Islet of Langerhans (tissue), 1 donor: ENCODE measurements at regions not wholly inside any gene's neighbourhood (a gene's known extent, or its start where the extent isn't known, plus 50 kb on each side); places are given as distances from the start of the nearest gene placed in this dataset.
"Not testable (repeated sequence)": the region's sequence is repeated elsewhere in the genome, so short reads cannot be mapped to it uniquely, and the experiment has no call there.

Experiments used
- FAIRE-seq: peaks from one replicate; lab custom pipeline; 2011; peaks lifted over from hg19 to GRCh38; lab: Jason Lieb, UNC

- peak; percentile 53 for FAIRE-seq
These were observed 481.5 kb upstream of the TUSC1 start for GRCh38 chr9:26159575-26160392.

DNA sequence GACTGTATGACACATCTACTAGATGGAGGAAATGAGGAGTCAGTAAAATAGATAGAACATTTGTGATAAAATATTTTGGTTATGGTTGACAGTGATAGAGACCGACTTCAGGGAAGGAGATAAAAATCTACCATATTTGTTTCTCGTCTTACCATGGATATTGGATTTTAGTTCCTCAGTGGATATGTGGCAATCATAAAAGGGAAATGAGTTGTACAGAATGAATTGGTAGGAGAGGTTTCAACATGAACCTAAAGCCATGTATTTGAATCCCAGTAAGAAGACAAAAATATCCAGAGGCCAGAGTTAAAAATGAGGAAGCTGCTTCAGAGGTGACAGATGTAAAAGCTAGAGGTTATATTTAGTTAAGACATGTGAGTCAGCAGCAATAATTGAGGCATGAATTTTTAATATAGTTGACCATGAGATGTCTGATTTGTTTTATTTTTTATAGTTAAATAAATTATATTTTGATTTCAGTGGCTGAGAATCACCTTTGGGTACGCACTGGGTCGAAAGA is 480.4 kb upstream of the TUSC1 start:
- FAIRE-seq: peak; percentile 82

GRCh38 chr9:26157411-26157810 is 479.2 kb upstream of the TUSC1 start:
- peak; percentile 17 for FAIRE-seq

- no peak for FAIRE-seq
These were observed 474.1 kb upstream of the TUSC1 start for GRCh38 chr9:26152350-26152749.

- no peak for FAIRE-seq
These were observed 469.9 kb upstream of the TUSC1 start for GRCh38 chr9:26148128-26148527.

DNA sequence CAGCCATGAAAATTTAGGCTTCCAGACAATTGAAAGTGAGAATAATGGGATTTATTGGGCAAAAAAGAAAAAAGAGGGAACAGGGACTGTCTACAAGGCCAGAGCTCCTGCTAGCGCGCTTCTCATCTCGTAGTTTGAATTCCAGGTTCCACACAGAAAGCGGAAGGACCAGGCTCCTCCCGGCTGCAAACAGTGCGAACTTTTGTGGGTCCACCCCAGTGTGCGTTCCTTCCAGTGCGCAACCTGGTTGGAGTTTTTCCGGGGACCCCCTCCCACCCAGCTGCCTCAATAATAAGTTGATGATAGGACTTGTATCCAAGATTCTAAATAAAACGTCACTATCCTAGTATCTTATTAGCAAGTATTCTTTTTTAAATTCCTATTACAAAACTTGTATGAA is 467.7 kb upstream of the TUSC1 start:
- FAIRE-seq: no peak

DNA sequence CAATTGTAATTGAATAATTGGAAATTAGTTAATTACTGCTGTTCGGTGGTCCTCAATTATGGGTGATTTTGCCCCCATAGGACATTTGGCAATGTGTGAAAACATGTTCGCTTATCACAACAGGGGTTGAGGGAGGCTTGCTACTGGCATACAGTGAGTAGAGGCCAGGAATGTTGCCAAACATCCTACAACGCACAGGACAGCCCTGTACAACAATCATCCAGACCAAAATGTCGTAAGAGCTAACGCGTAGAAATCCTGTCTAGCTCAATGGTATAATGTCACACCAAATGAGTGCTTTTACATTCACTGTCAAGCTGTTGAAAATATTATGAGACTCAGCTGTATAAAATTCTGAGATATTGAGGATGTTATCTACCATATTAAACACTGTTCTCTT is 464.4 kb upstream of the TUSC1 start:
- no peak for FAIRE-seq

DNA sequence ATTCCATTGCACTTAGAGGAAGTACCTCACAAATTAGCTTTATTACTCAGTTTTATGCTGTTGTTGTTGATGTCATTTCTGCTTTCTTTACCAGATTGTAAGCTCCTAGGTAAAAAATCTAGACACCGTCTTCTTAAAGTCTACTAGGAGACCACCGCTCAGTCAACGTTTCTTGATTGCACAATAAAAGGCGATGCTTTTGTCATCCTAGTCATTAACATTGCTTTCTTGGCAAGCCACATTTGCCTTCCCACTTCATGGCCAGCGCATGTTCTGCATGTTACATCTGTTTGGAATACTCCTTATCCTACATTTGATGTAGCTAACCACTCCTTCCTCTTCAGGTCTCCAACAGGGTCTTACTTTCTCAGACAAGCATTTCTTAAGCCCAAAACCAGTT is 464.0 kb upstream of the TUSC1 start:
- no peak for FAIRE-seq

DNA sequence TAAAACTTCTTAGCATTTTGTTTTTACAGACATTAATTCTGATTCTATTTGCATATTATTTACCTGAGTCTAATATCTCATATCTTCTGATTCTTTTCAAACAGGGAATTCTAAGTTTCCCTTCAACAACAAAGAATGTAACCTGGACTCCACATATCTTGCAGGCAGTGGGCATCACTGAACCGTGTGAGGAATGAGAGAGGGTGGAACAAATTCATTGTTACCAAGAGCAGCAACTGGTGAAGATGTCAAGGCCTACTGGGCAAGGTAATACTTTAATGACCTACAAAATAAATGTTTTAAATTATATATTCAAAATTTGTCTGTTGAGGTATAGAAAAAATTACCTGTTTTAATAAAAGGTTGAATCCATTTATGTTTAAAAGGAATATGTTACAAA is 455.3 kb upstream of the TUSC1 start:
- FAIRE-seq: no peak

DNA sequence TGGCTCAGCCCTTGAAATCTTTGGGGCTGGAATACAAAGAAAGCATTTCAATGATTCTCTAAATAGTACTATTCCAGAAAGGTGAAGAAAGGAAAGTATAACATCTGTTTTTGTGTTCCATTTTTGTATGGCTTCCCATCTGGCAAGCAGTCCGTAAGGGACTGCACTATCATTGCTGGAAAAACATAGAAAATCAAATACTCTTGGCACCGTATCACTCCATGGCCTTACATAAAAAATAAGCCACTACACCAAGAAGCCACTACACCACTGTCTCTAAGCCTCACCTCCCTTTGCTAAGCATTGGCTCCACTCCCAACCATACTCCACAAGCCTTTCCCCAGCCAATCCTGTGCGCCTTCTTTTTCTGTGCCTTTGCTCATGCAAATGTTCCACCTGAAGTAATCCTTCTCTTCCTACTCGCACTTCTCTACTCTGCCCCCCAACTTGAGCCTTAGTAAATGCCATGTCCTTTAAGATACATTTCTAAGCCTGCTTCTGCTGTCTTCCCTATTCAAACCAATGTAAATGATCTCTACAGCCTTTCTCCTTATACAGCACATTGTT is 454.6 kb upstream of the TUSC1 start:
- no peak for FAIRE-seq

- no peak for FAIRE-seq
These were observed 453.6 kb upstream of the TUSC1 start for GRCh38 chr9:26131886-26132285.

GRCh38 chr9:26129217-26129616 is 451.0 kb upstream of the TUSC1 start:
- FAIRE-seq: no peak

- FAIRE-seq: no peak
These were observed 447.4 kb upstream of the TUSC1 start for GRCh38 chr9:26125693-26126092.

DNA sequence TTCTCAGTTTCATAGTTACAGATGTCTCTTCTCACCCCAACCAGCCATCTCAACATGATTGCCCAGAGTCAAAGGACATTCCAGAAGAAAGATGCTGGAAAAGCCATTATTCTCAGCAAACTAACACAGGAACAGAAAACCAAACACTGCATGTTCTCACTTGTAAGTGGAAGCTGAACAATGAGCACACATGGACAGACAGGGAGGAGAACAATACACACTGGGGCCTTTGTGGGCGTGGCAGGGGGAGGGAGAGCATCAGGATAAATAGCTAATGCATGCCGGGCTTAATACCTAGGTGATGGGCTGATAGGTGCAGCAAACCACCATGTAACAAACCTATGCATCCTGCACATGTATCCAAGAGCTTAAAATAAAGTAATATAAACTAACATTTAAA is 437.8 kb upstream of the TUSC1 start:
- FAIRE-seq: not testable (repeated sequence)

DNA sequence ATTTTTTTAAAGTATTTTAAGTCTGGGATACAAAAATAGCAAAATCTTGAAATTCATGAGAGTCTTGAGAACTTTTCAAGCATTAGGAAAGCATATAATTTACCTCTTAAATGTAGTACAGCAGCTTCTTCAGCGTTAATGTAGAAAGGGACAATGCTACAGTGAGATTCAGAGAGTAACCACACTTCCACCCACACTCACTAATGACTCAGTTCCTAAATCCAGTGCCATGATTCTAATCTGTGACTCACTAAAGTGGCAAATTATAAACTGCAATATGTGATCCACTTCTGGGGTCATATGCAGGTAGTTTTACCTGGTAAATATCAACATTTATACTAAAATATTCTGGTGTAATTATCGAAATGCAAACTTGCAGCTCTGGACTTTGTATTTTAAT is 434.5 kb upstream of the TUSC1 start:
- FAIRE-seq: no peak

GRCh38 chr9:26086396-26086795 is 408.2 kb upstream of the TUSC1 start:
- FAIRE-seq: no peak

DNA sequence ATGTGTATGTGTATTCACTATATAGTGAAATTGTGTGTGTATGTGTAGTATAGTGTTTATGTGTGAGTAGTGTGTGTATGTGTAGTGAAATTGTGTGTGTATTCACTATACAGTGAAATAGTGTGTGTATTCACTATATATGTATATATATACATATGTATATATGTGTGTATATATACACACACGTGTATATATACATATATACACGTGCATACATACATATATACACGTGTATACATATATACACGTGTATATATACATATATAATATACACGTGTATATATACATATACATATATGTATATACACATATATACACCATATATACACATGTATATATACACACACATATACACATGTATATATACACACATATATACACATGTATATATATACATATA is 403.6 kb upstream of the TUSC1 start:
- FAIRE-seq: no peak

DNA sequence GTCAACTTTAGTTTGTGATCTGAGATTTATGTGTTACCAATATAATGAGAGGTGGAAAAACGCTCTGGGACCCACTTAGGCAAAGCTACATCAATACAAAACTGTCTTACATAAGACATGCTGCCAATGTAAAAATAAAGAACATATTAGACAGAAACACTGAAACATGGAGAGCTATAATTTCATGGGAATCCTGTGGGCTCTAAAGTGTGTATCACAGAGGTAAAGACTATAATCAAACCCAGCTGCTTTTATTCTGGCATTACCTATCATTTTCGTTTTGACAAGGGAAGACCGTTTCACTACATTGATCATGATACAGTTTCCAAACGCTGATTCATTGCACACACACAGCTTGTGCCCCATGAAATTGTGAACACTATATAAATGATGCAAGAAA is 400.5 kb upstream of the TUSC1 start:
- no peak for FAIRE-seq

DNA sequence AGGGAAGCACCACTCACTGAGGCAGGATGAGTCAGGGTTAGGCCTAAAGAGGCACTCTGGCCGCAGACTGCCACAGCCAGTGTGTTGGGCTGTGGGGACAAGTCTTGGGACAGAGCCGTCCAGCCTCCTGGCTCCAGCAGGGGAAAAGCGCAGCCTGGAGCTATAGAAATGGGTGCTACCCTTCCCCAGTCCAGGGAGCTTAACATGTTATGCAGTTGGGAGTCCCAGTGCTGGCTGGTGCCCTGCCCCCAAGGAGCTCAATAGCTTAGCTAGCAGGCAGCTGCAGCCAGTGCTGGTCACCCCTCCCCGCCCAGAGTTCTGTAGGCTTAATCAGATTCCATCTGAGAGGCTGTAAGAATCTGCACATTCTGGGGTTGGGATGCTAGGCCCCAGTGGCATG is 399.6 kb upstream of the TUSC1 start:
- no peak for FAIRE-seq

- no peak for FAIRE-seq
These were observed 389.4 kb upstream of the TUSC1 start for GRCh38 chr9:26067608-26068007.

- no peak for FAIRE-seq
These were observed 388.0 kb upstream of the TUSC1 start for GRCh38 chr9:26066237-26066636.

DNA sequence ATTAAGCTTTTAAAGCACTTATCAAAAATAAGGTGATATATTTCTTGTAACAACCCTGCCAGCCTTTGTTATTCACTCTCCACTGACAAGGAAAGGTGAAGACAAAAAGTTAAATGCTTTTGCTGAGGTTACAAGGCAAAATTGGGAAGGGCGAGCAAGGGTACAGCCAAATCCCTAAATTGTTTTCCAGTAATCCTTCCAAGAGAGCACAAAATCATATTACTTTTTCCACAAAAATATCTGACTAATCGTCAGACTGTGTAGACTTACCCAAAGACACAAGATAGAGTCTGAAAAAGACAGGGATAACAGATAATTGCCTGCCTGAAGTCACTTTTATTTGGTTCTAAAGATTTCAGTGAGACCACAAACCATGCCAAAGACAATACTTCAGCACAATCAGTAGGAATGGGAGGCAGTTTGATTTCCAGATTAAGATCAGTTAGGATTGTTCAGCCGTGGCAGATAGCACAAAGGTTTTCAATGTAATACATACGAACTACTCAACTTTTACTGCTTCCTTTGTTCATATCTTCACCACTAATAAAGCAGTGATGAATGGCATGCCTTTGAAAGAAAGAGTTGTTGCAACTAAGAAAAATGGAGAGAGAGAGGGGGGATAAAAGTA is 383.8 kb upstream of the TUSC1 start:
- no peak for FAIRE-seq

DNA sequence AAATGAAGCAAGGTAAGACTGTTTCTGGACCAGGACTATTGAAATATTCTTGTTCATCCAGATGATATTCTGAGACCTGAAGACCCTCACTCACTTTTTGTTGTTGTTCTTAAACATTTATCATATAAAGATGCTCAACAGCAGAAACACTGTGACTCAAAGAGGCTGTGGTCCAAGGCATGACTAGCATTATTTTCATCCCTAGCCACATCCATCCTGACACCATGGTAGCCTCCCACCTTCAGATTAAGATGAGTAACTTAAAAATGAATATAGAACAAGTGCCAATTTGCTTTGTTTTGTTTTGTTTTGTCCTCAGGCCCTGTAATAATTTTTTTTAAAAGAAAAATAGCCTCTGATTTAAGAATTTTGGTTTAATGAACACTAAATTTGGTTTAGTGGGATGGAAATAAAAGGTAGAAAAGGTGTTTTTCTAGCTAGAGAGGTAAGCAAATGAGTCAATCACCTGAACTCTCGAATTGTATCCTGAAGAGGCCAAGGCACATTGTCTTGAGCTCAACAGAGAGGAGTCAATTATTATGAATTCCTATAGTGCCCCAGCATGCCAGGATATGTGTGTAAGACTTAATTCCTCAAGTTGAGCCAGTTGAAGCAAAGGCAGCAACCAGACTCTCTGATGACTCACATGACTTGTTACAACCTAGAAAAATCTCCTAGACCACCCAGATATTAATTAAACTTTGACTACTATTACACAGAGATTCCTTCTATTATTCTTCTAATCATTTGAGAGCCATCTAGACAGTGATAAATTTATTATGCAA is 380.1 kb upstream of the TUSC1 start:
- no peak for FAIRE-seq
